ENCODE measurements at regions not wholly inside any gene's neighbourhood (a gene's known extent, or its start where the extent isn't known, plus 50 kb on each side); places are given as distances from the start of the nearest gene placed in this dataset.

DNA sequence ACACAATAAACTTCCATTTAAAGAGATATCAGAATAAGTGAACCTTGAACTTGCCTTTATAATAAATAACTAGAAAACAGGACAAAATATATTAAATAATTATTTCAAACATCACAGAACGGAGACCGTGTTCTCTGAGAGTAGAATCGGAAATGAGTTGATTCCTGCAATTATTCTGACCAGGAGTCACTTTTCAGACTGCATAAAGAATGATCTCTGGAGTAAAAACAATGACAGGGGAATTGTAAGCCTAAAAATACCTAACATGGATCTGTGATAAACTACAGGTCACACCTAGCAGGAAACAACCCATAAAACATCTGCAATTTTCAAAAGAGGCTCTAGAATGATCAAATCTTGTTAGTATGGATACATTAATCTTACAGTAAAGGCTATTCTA is 577.5 kb upstream of the SORCS1 start:
- no peaks in the 10 kb centered on the region for H3K27me3 ChIP-seq
- H3K36me3 ChIP-seq, result no peaks in the 10 kb centered on the region
- no peak for DNase-seq
- TF ChIP-seq, protein P1, sequence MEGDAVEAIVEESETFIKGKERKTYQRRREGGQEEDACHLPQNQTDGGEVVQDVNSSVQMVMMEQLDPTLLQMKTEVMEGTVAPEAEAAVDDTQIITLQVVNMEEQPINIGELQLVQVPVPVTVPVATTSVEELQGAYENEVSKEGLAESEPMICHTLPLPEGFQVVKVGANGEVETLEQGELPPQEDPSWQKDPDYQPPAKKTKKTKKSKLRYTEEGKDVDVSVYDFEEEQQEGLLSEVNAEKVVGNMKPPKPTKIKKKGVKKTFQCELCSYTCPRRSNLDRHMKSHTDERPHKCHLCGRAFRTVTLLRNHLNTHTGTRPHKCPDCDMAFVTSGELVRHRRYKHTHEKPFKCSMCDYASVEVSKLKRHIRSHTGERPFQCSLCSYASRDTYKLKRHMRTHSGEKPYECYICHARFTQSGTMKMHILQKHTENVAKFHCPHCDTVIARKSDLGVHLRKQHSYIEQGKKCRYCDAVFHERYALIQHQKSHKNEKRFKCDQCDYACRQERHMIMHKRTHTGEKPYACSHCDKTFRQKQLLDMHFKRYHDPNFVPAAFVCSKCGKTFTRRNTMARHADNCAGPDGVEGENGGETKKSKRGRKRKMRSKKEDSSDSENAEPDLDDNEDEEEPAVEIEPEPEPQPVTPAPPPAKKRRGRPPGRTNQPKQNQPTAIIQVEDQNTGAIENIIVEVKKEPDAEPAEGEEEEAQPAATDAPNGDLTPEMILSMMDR (IDR thresholded peaks at IDR 0.05), result no peak
- no peak for TF ChIP-seq POLR2A (IDR thresholded peaks at IDR 0.05)
- no peak overlapping the region for H3K27ac ChIP-seq
- intact Hi-C loops (cut with DNase I; ENCODE audit: low total_unique reads), result no loop called here
- H3K4me3 ChIP-seq, result no peak overlapping the region
- H3K4me1 ChIP-seq, result no peaks in the 10 kb centered on the region
- H3K9me3 ChIP-seq, result no peaks in the 10 kb centered on the region

- Histone ChIP-seq H3K4me3 (no peak overlapping the region), H3K27me3 (no peaks in the 10 kb centered on the region), H3K9me3 (no peaks in the 10 kb centered on the region), H3K27ac (no peak overlapping the region), H3K36me3 (no peaks in the 10 kb centered on the region), H3K4me1 (no peaks in the 10 kb centered on the region)
- no peak for DNase-seq
- intact Hi-C loops (cut with DNase I; ENCODE audit: low total_unique reads), result no loop called here
- TF ChIP-seq, protein P1 (IDR thresholded peaks at IDR 0.05), result no peak
- no peak for TF ChIP-seq POLR2A (IDR thresholded peaks at IDR 0.05)
These were observed 576.6 kb upstream of the SORCS1 start for GRCh38 chr10:107740962-107741690.

- H3K4me1 ChIP-seq, result no peaks in the 10 kb centered on the region
- H3K9me3 ChIP-seq, result no peaks in the 10 kb centered on the region
- no peaks in the 10 kb centered on the region for H3K36me3 ChIP-seq
- H3K27me3 ChIP-seq, result no peaks in the 10 kb centered on the region
- H3K27ac ChIP-seq, result no peak overlapping the region
- DNase-seq, result no peak
- no peak overlapping the region for H3K4me3 ChIP-seq
- TF ChIP-seq, protein P1 (IDR thresholded peaks at IDR 0.05), result no peak
- no peak for TF ChIP-seq POLR2A (IDR thresholded peaks at IDR 0.05)
- intact Hi-C loops (cut with DNase I; ENCODE audit: low total_unique reads), result no loop called here
These were observed 575.4 kb upstream of the SORCS1 start for GRCh38 chr10:107739951-107740350.

DNA sequence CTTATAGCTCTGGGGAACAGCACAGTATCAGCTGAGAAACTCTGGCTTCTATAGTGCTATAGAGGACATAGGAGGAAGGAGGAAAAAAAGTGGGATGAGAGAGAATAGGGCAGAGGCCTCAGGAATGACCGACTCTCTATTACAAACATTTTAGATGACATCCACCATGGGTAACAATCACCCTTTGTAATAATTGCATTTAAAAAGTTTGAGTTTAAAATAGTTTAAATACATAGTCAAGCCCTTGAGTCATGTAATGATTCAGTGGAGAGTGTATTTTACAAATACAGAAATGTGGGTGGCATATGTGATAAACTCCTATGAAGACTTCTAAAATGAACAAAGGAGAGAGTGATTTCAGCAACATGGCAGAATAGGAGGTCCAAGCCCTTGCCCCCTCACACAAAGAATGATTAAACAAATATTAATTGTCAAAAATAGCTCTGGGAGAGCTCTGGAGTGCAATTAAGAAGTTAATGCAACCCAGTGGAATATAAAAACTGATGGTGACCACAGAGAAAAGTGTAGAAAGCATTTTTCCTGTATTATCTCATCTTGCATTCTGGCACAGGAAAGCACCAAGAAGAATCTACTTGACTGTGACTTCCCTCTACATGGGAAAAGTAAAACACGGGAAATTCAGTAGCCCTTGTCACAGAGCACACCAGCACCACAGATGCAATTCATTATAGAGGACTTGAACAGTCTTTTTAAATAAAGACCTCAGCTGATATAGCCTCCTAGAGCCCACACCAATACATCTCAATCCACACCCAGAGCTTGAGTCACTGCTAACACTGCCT is 569.0 kb upstream of the SORCS1 start:
- Histone ChIP-seq H3K4me1 (no peaks in the 10 kb centered on the region), H3K9me3 (no peaks in the 10 kb centered on the region), H3K27me3 (no peaks in the 10 kb centered on the region), H3K36me3 (no peaks in the 10 kb centered on the region), H3K27ac (no peak overlapping the region), H3K4me3 (no peak overlapping the region)
- DNase-seq, result no peak
- no peak for TF ChIP-seq POLR2A (IDR thresholded peaks at IDR 0.05)
- intact Hi-C loops (cut with DNase I; ENCODE audit: low total_unique reads), result no loop called here

DNA sequence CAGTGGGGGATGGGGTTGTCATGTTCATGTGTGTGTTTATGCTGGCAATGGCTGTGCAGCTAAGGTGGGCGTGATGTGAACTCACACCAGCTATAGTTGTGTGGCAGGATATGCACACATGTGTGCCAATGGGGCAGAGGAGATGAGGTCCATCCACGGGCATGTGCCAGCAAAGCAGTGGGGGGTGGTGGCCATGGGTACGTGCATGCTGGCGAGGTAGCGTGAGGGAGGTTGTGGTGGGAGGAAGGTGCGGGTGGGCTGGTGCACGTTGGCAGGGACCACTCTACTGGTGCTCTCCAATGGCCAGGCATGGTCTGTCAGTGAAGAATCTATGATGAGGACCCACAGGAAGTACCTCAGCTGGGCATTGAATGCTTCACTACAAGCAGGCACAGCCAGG is 567.5 kb upstream of the SORCS1 start:
- intact Hi-C loops (cut with DNase I; ENCODE audit: low total_unique reads), result no loop called here
- TF ChIP-seq, protein P1 (IDR thresholded peaks at IDR 0.05), result no peak
- TF ChIP-seq POLR2A (IDR thresholded peaks at IDR 0.05), result no peak
- DNase-seq, result no peak
- H3K4me1 ChIP-seq, result no peaks in the 10 kb centered on the region
- no peaks in the 10 kb centered on the region for H3K36me3 ChIP-seq
- no peak overlapping the region for H3K4me3 ChIP-seq
- no peaks in the 10 kb centered on the region for H3K27me3 ChIP-seq
- no peak overlapping the region for H3K27ac ChIP-seq
- no peaks in the 10 kb centered on the region for H3K9me3 ChIP-seq

All from uterus (tissue), 3 donors.